ENCODE measurements at regions not wholly inside any gene's neighbourhood (a gene's known extent, or its start where the extent isn't known, plus 50 kb on each side); places are given as distances from the start of the nearest gene placed in this dataset.

DNA sequence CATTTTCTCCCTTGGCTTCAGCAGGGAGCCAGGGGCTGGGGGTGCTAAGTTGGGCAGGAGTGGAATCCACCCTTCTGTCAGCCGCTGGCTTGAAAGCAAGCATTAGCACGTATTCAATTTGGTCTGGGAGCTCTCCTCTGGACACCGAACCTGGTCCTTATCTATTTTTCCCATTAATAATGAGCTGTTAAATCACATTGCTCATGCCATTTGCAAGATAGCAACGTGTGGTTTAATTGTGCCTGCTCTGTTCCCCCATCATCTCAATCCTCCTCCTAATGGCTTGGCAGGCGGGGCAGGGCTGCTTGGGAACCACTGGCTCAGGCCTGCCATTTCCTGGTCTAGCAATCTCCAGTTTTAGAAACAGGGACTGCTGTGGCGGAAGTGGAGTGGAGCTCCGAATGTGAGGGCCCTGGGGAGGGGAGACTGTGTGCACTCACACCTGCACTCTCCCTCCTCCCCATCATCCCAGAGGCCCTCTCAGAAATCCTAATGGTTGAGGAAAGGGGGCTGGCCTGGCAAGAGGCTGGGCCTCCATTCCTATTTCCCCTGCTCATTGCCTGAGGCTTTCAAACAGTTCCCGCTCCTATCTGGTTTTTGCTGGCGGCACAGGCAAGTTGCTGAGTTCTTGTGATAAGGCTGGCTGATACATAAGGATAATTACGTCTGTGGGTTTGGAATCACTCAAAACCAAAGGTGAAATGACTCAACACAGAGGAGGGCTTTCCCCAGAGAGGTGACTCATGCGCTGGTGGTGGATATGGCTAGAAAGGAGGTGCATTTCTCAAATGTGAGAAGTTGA, 201.2 kb upstream of the E2F8 start (continued):
- TF ChIP-seq NKRF (conservative IDR thresholded peaks at IDR 0.05) (peak; percentile 57; the same call in 1 of the 2 replicates), SIN3A (IDR thresholded peaks at IDR 0.05; ENCODE audit: low read depth, low read length) (no peak), YY1 (IDR thresholded peaks at IDR 0.05; ENCODE audit: low read depth, low read length) (0 out of 2 replicates have a peak, but pooled peaks have one; percentile 11), ZNF687 (IDR thresholded peaks at IDR 0.05) (no peak), KDM1A (IDR thresholded peaks at IDR 0.05; ENCODE audit: borderline replicate concordance) (no peak), TCF7 (IDR thresholded peaks at IDR 0.05; ENCODE audit: borderline replicate concordance) (peak; percentile 81; the same call in 1 of the 2 replicates), HDAC2 (IDR thresholded peaks at IDR 0.05) (no peak), ZBTB4 (CRISPR knock-in tag; IDR thresholded peaks at IDR 0.05) (no peak), RCOR1 (conservative IDR thresholded peaks at IDR 0.05; ENCODE audit: low read depth, low read length) (peak; percentile 86; the same call in 1 of the 2 replicates), SIX5 (IDR thresholded peaks at IDR 0.05; ENCODE audit: low read depth, low read length, severe bottlenecking) (no peak), NFYB (IDR thresholded peaks at IDR 0.05; ENCODE audit: insufficient read depth, low read depth, low read length) (no peak), RAD51 (IDR thresholded peaks at IDR 0.05) (no peak), IKZF1 (conservative IDR thresholded peaks at IDR 0.05) (peak; percentile 99), SMARCA5 (IDR thresholded peaks at IDR 0.05) (no peak; the same call in 1 of the 2 replicates)
- TF ChIP-seq, protein P1, sequence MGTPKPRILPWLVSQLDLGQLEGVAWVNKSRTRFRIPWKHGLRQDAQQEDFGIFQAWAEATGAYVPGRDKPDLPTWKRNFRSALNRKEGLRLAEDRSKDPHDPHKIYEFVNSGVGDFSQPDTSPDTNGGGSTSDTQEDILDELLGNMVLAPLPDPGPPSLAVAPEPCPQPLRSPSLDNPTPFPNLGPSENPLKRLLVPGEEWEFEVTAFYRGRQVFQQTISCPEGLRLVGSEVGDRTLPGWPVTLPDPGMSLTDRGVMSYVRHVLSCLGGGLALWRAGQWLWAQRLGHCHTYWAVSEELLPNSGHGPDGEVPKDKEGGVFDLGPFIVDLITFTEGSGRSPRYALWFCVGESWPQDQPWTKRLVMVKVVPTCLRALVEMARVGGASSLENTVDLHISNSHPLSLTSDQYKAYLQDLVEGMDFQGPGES (IDR thresholded peaks at IDR 0.05): no peak
- TF ChIP-seq, protein P2, sequence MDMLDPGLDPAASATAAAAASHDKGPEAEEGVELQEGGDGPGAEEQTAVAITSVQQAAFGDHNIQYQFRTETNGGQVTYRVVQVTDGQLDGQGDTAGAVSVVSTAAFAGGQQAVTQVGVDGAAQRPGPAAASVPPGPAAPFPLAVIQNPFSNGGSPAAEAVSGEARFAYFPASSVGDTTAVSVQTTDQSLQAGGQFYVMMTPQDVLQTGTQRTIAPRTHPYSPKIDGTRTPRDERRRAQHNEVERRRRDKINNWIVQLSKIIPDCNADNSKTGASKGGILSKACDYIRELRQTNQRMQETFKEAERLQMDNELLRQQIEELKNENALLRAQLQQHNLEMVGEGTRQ (IDR thresholded peaks at IDR 0.05; ENCODE audit: borderline replicate concordance, low read depth, low read length): no peak
- TF ChIP-seq, protein P3, sequence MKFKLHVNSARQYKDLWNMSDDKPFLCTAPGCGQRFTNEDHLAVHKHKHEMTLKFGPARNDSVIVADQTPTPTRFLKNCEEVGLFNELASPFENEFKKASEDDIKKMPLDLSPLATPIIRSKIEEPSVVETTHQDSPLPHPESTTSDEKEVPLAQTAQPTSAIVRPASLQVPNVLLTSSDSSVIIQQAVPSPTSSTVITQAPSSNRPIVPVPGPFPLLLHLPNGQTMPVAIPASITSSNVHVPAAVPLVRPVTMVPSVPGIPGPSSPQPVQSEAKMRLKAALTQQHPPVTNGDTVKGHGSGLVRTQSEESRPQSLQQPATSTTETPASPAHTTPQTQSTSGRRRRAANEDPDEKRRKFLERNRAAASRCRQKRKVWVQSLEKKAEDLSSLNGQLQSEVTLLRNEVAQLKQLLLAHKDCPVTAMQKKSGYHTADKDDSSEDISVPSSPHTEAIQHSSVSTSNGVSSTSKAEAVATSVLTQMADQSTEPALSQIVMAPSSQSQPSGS (IDR thresholded peaks at IDR 0.05; ENCODE audit: low read length): peak; percentile 99

Measured in GM12878 (cell line).